PC-3 (cell line): ENCODE measurements at regions not wholly inside any gene's neighbourhood (a gene's known extent, or its start where the extent isn't known, plus 50 kb on each side); places are given as distances from the start of the nearest gene placed in this dataset.

Source experiments
- ATAC-seq: fragments of 200-7000 bp; cut with Tn5 transposase; 2 replicates; pipeline ENCODE4 v1.9.1; 2020; ENCODE audit warnings: mild to moderate bottlenecking, moderate library complexity
- BruUV-seq: library from RNA; stranded (reverse); fragments of 400-500 nt; replicated peaks from 2 replicates; lab custom pipeline; 2021; lab: Mats Ljungman, UMichigan
- CTCF ChIA-PET: fragments of 300-600 bp; sonication (Branson Sonifier 250); formaldehyde crosslinking; loops from one replicate; lab custom pipeline; 2022; ENCODE audit warnings: antibody characterized with exemption; lab: Charles Lee
- POLR2A ChIA-PET: fragments of 300-600 bp; sonication (Branson Sonifier 250); formaldehyde crosslinking; loops from one replicate; lab custom pipeline; 2022; ENCODE audit warnings: antibody characterized with exemption; ENCODE audit not compliant: unreplicated experiment; lab: Charles Lee
- DNase-seq: peaks from one replicate; pipeline ENCODE4 v3.0.0-alpha.2; 2015
- H2AFZ ChIP-seq: fragments of 300-600 bp; sonication (generic); 2 replicates; pipeline ENCODE4 v1.6.0; 2016; ENCODE audit warnings: antibody characterized with exemption, low read length
- H3F3A ChIP-seq: fragments of 300-600 bp; sonication (generic); one replicate; pipeline ENCODE4 v1.6.0; 2017; ENCODE audit warnings: antibody characterized with exemption, low read length, control low read depth, mild to moderate bottlenecking; ENCODE audit not compliant: unreplicated experiment
- H3K27ac ChIP-seq: fragments of 300-600 bp; sonication (generic); 2 replicates; pipeline ENCODE4 v1.5.1; 2016; ENCODE audit warnings: mild to moderate bottlenecking, low read length
- H3K27me3 ChIP-seq: fragments of 300-600 bp; sonication (generic); 2 replicates; pipeline ENCODE4 v1.6.1; 2016; ENCODE audit warnings: low read length, mixed read lengths
- H3K36me3 ChIP-seq: fragments of 300-600 bp; sonication (generic); 2 replicates; pipeline ENCODE4 v1.6.1; 2016; ENCODE audit warnings: low read depth, mixed run types, low read length, mixed read lengths
- H3K4me1 ChIP-seq: fragments of 300-600 bp; sonication (generic); 2 replicates; pipeline ENCODE4 v1.5.1; 2016; ENCODE audit warnings: low read length; ENCODE audit not compliant: insufficient read depth
- H3K4me2 ChIP-seq: fragments of 300-600 bp; sonication (generic); 2 replicates; pipeline ENCODE4 v1.6.0; 2016; ENCODE audit warnings: low read length
- H3K4me3 ChIP-seq: fragments of 300-600 bp; sonication (generic); 2 replicates; pipeline ENCODE4 v1.5.1; 2016; ENCODE audit warnings: mild to moderate bottlenecking, low read length, mixed read lengths
- H3K79me2 ChIP-seq: fragments of 300-600 bp; sonication (generic); 2 replicates; pipeline ENCODE4 v1.6.1; 2017; ENCODE audit warnings: low read length, mixed read lengths
- H3K9ac ChIP-seq: fragments of 300-600 bp; sonication (generic); 2 replicates; pipeline ENCODE4 v1.6.0; 2016; ENCODE audit warnings: mild to moderate bottlenecking, low read length
- H3K9me2 ChIP-seq: fragments of 300-600 bp; sonication (generic); replicated peaks from 2 replicates; pipeline ENCODE4 v1.6.1; 2016; ENCODE audit warnings: mixed run types, low read length, mixed read lengths
- H3K9me3 ChIP-seq: fragments of 300-600 bp; sonication (generic); 2 replicates; pipeline ENCODE4 v1.6.1; 2016; ENCODE audit warnings: low read length, mixed read lengths
- H4K20me1 ChIP-seq: fragments of 300-600 bp; sonication (generic); 2 replicates; pipeline ENCODE4 v1.6.1; 2016; ENCODE audit warnings: low read length, mixed read lengths
- EZH2 ChIP-seq: fragments of 300-600 bp; sonication (generic); IDR thresholded peaks from one replicate; pipeline ENCODE4 v1.6.1; 2017; ENCODE audit warnings: antibody characterized with exemption, mild to moderate bottlenecking, low read length; ENCODE audit not compliant: unreplicated experiment
- EZH2phosphoT487 ChIP-seq: fragments of 300-600 bp; sonication (generic); IDR thresholded peaks from 2 replicates; pipeline ENCODE4 v1.6.1; 2018; ENCODE audit warnings: mild to moderate bottlenecking, antibody characterized with exemption, low read length, borderline replicate concordance
- intact Hi-C: fragments of 100-400 bp; cut with micrococcal nuclease; formaldehyde crosslinking; loops from 2 replicates; pipeline ENCODE4 v1.9.0; 2023
- TF ChIP-seq, protein P1 (sequence below): fragments of 300-600 bp; sonication (generic); conservative IDR thresholded peaks from 2 replicates; pipeline ENCODE4 v1.5.1; 2017; ENCODE audit warnings: antibody characterized with exemption, low read depth, mild to moderate bottlenecking, low read length

DNA sequence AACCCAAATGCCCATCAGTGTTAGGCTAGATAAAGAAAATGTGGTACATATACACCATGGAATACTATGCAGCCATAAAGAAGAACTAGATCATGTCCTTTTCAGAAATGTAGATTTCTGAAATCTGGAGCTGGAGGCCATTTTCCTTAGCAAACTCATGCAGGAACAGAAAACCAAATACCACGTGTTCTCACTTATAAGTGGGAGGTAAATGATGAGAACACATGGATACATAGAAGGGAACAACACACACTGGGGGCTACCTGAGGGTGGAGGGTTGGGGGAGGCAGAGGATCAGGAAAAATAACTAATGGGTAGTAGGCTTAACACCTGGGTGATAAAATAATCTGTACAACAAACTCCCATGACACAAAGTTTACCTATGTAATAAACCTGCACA is 153.5 kb upstream of the PRNP start:
- TF ChIP-seq, protein P1, sequence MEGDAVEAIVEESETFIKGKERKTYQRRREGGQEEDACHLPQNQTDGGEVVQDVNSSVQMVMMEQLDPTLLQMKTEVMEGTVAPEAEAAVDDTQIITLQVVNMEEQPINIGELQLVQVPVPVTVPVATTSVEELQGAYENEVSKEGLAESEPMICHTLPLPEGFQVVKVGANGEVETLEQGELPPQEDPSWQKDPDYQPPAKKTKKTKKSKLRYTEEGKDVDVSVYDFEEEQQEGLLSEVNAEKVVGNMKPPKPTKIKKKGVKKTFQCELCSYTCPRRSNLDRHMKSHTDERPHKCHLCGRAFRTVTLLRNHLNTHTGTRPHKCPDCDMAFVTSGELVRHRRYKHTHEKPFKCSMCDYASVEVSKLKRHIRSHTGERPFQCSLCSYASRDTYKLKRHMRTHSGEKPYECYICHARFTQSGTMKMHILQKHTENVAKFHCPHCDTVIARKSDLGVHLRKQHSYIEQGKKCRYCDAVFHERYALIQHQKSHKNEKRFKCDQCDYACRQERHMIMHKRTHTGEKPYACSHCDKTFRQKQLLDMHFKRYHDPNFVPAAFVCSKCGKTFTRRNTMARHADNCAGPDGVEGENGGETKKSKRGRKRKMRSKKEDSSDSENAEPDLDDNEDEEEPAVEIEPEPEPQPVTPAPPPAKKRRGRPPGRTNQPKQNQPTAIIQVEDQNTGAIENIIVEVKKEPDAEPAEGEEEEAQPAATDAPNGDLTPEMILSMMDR: no peak
- no peak for TF ChIP-seq EZH2
- TF ChIP-seq EZH2phosphoT487: no peak
- Histone ChIP-seq H3F3A (no peaks in the 10 kb centered on the region), H4K20me1 (no peaks in the 10 kb centered on the region), H2AFZ (no peak overlapping the region), H3K4me2 (no peak overlapping the region), H3K9me3 (0 out of 2 replicates have a peak, but pooled peaks cover 12% of the 10 kb centered on the region), H3K36me3 (no peaks in the 10 kb centered on the region), H3K27ac (no peak overlapping the region), H3K9ac (no peak overlapping the region), H3K4me1 (no peaks in the 10 kb centered on the region), H3K79me2 (no peaks in the 10 kb centered on the region), H3K9me2 (no peaks in the 10 kb centered on the region), H3K4me3 (no peak overlapping the region), H3K27me3 (no peaks in the 10 kb centered on the region)
- intact Hi-C loops: no loop called here
- POLR2A ChIA-PET: interaction anchor here (0.6 kb wide), 2 partner anchors 65 to 575 kb away, joined by 4 to 5 read pairs; no protein-coding TSS in a partner anchor
- CTCF ChIA-PET: no interaction called here
- ATAC-seq (no peak), DNase-seq (no peak)
- BruUV-seq: no TSS peak

DNA sequence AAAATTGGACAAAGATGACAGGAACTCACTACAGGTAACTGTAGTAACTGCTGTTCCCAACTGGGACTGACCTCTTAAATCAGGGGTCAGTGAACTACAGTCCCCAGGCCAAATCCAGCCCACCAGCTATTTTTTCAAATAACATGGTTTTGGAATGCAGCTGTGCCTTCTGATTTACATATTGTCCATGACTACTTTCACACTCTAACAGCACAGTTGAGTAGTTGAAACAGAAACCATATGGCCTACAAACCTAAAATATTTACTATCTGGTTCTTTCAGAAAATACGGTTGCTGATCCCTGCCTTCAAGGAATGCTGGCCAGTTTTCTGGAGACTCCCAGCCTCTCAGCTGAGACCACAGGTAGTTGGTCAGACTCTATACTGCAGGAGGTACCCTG is 161.5 kb upstream of the PRNP start:
- ChIA-PET POLR2A (no interaction called here), CTCF (no interaction called here)
- no peak for TF ChIP-seq EZH2phosphoT487
- TF ChIP-seq, protein P1: no peak
- TF ChIP-seq EZH2: no peak
- Histone ChIP-seq H3K27ac (no peak overlapping the region), H3K4me2 (no peak overlapping the region), H3F3A (no peaks in the 10 kb centered on the region), H2AFZ (no peak overlapping the region), H3K27me3 (no peaks in the 10 kb centered on the region), H3K9me2 (no peaks in the 10 kb centered on the region), H3K9ac (no peak overlapping the region), H3K4me3 (no peak overlapping the region), H4K20me1 (no peaks in the 10 kb centered on the region), H3K79me2 (no peaks in the 10 kb centered on the region), H3K4me1 (no peaks in the 10 kb centered on the region), H3K36me3 (no peaks in the 10 kb centered on the region), H3K9me3 (0 out of 2 replicates have a peak, but pooled peaks cover 15% of the 10 kb centered on the region)
- intact Hi-C loops: no loop called here
- no peak for DNase-seq
- no peak for ATAC-seq
- no TSS peak for BruUV-seq

DNA sequence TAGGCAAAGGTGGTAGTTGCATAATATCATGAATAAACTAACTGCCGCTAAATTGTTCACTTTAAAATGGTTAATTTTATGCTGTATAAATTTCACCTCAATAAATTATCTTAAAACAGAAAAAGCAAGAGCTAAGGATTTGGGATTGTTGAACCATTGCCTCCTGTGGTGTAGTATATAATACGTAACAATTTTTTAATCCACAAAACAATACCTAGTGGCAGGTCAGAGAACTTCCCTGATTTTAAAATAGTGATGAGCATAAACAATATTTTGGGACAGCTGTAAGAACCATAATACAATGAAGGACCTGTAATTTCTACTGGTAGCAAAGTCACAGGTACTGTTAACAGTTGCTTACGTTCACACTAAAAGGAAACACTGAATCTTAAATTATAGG is 161.9 kb upstream of the PRNP start:
- no peaks in the 10 kb centered on the region for H4K20me1 ChIP-seq
- no peak for ATAC-seq

More for the DNA sequence above, 161.9 kb upstream of the PRNP start:
- Histone ChIP-seq H3K27ac (no peak overlapping the region), H3K9me3 (0 out of 2 replicates have a peak, but pooled peaks cover 15% of the 10 kb centered on the region), H3K4me1 (no peaks in the 10 kb centered on the region), H3K4me3 (no peak overlapping the region), H3K4me2 (no peak overlapping the region), H3K36me3 (no peaks in the 10 kb centered on the region), H3K27me3 (no peaks in the 10 kb centered on the region), H3K9ac (no peak overlapping the region), H2AFZ (no peak overlapping the region), H3K9me2 (no peaks in the 10 kb centered on the region), H3F3A (no peaks in the 10 kb centered on the region), H3K79me2 (no peaks in the 10 kb centered on the region)
- intact Hi-C loops: no loop called here
- ChIA-PET POLR2A (no interaction called here), CTCF (no interaction called here)
- DNase-seq: no peak
- TF ChIP-seq, protein P1: peak; percentile 27; the same call in 1 of the 2 replicates
- TF ChIP-seq EZH2: no peak
- TF ChIP-seq EZH2phosphoT487: no peak
- BruUV-seq: no TSS peak
